RCC 7860 (cell line): ENCODE measurements at regions not wholly inside any gene's neighbourhood (a gene's known extent, or its start where the extent isn't known, plus 50 kb on each side); places are given as distances from the start of the nearest gene placed in this dataset.
"Not testable (repeated sequence)": the region's sequence is repeated elsewhere in the genome, so short reads cannot be mapped to it uniquely, and the experiment has no call there.

Experiments used
- DNase-seq: peaks from one replicate; pipeline ENCODE4 v3.0.0-alpha.2; 2015; ENCODE audit warnings: low spot score
- FAIRE-seq: peaks from 2 replicates; lab custom pipeline; 2012; peaks lifted over from hg19 to GRCh38; lab: Jason Lieb, UNC

GRCh38 chr3:30408105-30408557 is 198.3 kb upstream of the TGFBR2 start:
- DNase-seq = no peak

DNA sequence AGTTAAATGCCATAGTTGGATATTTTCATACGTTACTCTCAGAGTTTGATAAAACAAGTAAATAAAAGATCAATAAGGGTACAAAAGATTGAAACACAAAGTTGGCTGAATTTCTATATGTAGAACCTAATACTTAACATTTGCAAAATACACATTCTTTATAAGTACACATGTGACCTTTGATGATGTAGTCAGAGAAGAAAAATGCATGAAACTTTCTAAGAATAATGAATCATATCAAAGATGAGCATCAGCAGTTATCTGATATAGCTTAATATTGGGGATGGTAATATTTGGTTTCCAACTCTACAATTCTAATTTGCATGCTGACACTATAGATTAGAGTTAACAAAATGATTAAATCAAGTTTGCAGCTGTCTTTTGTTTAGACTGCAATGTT is 188.0 kb upstream of the TGFBR2 start:
- no peak for DNase-seq
- no peak for FAIRE-seq

More at GRCh38 chr3:30408105-30408557, 198.3 kb upstream of the TGFBR2 start:
- FAIRE-seq = no peak

GRCh38 chr3:30421266-30421665 is 185.1 kb upstream of the TGFBR2 start:
- FAIRE-seq (no peak), DNase-seq (no peak)

DNA sequence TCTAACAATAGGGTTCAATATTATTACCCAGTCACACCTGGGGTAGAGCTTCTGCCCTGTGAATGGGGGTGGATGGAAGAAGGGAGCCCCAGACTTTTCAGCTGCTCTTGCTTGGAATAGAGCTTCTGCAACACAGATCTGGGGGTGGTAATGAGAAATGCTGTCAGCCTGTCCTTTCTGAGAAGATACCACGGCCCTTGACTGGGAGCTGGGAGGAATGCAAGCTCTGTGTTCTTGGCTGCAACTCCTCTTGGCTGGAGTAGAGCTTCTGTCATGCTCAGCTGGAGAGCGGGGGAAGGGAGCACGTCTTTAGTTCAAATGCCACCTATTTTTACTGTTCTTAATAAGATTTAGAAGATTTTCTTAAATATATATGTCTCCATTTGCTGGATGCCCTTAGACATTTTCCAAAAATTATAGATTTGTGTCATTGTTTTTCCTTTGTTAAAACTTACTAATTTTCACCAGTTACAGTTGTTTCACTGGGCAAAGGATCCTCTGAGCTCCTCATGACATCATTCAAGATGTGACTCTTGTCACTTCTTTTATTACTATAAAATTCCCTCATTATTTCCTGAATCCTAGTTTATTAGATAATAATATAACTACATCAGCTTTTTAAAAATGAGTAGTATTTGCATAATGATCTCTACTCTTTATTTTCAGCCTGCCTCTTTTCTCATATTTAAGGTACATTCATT is 180.0 kb upstream of the TGFBR2 start:
- DNase-seq (no peak), FAIRE-seq (no peak)

GRCh38 chr3:30428251-30428650 is 178.2 kb upstream of the TGFBR2 start:
- DNase-seq (peak; percentile 60), FAIRE-seq (peak; percentile 94)

DNA sequence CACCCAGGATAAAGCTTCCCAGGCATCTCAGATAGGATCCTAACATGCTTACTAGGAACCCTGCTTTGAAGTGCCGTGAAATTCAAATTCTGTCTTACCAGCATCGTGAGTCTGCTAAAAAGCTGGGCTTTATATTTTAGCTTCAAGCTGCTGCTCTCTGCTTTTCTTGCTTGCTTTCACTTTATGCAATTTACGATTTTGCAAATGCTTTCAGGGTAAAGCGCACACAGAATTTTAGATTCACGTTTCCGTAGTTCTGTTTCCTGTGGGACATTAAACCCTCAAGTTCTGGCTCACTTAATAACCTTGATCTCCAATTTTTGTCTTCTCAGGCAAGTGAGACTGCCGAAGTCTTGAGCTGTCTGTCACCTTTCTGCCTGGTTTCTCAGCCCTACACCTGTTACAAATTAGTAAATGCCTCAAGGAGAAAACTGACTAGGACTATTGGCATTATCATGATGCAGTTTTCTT is 170.5 kb upstream of the TGFBR2 start:
- FAIRE-seq (no peak), DNase-seq (no peak)

- no peak for FAIRE-seq
- no peak for DNase-seq
These were observed 169.2 kb upstream of the TGFBR2 start for GRCh38 chr3:30437171-30437601.

DNA sequence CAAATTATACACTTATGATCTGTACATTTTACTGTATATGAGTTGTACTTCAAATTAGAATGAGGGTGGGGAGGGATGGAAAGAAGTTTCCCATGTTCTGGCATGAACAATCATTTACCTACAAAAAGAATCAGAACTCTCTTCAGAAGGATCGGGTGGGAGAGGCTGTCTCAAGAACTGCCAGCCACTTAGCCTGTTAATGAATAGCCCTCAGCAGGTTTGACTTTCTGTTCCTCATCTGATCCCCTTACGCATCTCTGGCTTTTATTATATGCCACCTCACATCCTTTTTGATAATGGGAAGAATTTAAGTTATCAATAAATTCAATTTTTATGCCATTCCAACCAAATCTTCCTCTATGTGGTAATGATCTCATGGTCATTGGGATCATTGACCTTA is 168.3 kb upstream of the TGFBR2 start:
- FAIRE-seq (no peak), DNase-seq (no peak)

DNA sequence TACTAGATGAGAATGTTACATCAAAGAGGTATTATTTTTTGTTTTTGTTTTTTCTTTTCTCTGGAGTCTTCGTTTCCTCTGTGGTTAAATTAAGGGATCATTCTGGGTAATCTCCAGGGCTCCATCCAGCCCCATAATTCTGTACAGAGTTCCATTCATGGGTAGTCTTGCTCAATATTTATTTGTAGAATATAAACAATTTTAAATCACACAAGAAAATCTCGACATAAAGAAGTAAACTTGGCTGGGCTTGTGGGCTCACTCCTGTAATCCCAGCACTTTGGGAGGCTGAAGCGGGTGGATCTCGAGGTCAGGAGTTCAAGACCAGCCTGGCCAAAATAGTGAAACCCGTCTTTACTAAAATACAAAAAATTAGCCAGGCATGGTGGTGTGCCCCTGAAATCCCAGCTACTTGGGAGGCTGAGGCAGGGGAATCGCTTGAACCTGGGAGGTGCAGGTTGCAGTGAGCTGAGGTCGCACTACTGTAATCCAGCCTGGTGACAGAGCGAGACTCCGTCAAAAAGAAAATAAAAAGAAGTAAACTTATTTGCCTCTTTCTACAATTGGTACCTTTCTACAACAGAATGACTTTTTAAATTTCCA is 166.8 kb upstream of the TGFBR2 start:
- DNase-seq = no peak
- no peak for FAIRE-seq

- FAIRE-seq (no peak), DNase-seq (peak; percentile 16)
These were observed 166.2 kb upstream of the TGFBR2 start for GRCh38 chr3:30440147-30440604.

DNA sequence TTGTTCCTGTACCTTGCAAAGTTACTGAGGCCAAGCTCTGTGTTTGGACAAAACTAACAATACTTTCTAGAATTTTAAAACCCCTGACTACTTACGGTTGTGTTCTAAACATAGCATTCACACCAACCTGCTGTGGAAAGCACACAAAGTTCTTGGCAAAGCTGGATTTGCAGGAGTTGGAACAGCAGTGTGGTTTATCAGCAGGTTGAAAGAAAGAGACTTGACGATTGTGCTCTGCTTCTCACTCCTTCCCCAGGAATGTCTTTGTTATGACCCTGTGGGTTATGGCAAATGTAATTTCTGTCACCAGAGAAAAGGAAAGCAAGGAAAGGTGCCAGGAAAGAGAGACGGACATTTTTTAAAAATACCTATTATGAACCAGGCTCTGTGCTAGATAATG is 165.5 kb upstream of the TGFBR2 start:
- DNase-seq (no peak), FAIRE-seq (no peak)

- DNase-seq (peak; percentile 34), FAIRE-seq (peak; percentile 5)
These were observed 162.4 kb upstream of the TGFBR2 start for GRCh38 chr3:30443756-30444673.

- FAIRE-seq = no peak
- no peak for DNase-seq
These were observed 157.7 kb upstream of the TGFBR2 start for GRCh38 chr3:30448450-30449289.

DNA sequence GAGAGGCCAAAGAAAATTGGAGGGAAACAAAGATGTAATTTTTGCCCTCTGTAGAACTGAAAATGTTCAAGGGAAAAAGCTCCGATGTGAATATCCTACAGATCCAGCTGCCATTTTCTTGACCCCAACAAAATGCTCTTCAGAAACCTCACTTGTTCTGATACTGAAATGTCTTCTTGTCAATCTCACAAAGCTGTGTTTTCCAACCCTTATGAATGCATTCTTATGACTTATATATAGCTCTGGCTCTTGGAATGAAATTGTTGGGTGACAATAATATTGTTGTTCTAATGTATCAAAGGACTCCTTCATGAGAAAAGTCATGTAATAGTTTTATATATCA is 157.1 kb upstream of the TGFBR2 start:
- FAIRE-seq (no peak), DNase-seq (no peak)

DNA sequence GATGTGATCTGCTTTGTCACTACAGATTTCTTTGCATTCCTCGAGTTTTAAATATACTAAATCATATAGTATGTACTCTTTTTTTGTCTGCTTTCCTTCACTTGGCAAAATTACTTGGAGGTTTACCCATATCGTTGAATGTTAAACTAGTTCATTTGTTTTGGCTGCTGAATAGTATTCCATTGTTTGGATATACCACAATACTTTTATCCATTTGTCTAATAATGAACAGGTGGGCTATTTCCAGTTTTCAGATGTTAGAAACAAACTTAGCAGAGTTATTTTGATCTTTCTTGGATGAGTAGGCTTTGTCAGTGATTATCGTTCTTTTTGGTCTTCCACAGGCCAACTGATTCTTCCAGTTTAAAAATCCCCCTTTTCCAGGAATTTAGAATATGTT is 154.0 kb upstream of the TGFBR2 start:
- DNase-seq = no peak
- no peak for FAIRE-seq

- DNase-seq (no peak), FAIRE-seq (no peak)
These were observed 152.9 kb upstream of the TGFBR2 start for GRCh38 chr3:30453360-30454039.

GRCh38 chr3:30454636-30455035 is 151.8 kb upstream of the TGFBR2 start:
- FAIRE-seq (no peak), DNase-seq (no peak)

GRCh38 chr3:30455112-30455511 is 151.3 kb upstream of the TGFBR2 start:
- FAIRE-seq, DNase-seq: not testable (repeated sequence)

- FAIRE-seq = no peak
These were observed 150.6 kb upstream of the TGFBR2 start for GRCh38 chr3:30455840-30456239.

DNA sequence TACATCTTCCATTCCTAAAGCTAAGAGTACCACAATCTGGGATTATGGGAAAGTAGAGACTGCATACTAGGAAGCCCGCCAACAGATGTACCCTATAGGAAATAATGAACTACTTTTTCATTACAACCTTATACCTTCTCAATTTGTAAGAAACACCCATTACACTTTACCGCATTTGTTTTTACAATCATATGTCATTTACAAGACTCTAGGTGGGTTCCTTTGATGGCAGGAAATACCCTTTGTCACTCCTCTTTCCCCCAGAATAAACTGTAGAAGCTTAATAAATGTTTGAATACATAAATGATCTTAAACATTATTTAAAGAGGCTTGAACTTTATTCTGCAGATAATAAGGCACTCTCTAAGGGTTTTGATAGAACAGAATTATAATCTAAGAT is 150.1 kb upstream of the TGFBR2 start:
- no peak for FAIRE-seq
- DNase-seq = no peak

More at GRCh38 chr3:30455840-30456239, 150.6 kb upstream of the TGFBR2 start:
- DNase-seq = no peak
